Mammary epithelial cell (primary cell): ENCODE measurements at regions not wholly inside any gene's neighbourhood (a gene's known extent, or its start where the extent isn't known, plus 50 kb on each side); places are given as distances from the start of the nearest gene placed in this dataset.

Experiments
- EZH2 ChIP-seq: IDR thresholded peaks from 2 replicates; pipeline ENCODE4 v1.6.1; 2012; ENCODE audit warnings: low read length, inconsistent platforms, borderline replicate concordance
- TF ChIP-seq, protein P1 (sequence below), 2 donors: IDR thresholded peaks in 1 of 2; conservative IDR thresholded peaks in 1 of 2; 2 replicates each; pipeline ENCODE4 v1.5.1; 2011 to 2012; ENCODE audit warnings: inconsistent platforms in 2 of 2, low read length in 2 of 2, mild to moderate bottlenecking in 2 of 2, control low read depth in 1 of 2, low read depth in 1 of 2; ENCODE audit not compliant: insufficient read depth in 1 of 2; ENCODE audit errors: extremely low read depth in 1 of 2

DNA sequence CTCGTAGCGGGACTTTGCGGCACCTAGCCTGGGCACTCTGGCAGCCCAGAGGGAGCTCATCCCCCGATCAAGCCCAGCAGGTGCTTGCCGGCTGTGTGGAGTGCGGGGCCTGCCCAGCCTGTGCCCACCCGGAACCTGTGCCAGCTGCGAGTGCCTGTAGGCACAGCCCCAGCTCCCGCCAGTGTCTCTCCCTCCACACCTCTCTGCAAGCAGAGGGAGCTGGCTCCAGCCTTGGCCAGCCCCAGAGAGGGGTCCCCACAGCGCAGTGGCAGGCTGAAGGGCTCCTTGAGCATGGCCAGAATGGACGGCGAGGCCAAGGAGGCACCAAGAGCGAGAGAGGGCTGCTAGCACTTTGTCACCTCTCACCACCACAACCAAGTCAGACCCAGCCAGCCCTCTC lies 55.5 kb upstream of the C1QTNF9B start:
- no peak for TF ChIP-seq EZH2
- TF ChIP-seq, protein P1, sequence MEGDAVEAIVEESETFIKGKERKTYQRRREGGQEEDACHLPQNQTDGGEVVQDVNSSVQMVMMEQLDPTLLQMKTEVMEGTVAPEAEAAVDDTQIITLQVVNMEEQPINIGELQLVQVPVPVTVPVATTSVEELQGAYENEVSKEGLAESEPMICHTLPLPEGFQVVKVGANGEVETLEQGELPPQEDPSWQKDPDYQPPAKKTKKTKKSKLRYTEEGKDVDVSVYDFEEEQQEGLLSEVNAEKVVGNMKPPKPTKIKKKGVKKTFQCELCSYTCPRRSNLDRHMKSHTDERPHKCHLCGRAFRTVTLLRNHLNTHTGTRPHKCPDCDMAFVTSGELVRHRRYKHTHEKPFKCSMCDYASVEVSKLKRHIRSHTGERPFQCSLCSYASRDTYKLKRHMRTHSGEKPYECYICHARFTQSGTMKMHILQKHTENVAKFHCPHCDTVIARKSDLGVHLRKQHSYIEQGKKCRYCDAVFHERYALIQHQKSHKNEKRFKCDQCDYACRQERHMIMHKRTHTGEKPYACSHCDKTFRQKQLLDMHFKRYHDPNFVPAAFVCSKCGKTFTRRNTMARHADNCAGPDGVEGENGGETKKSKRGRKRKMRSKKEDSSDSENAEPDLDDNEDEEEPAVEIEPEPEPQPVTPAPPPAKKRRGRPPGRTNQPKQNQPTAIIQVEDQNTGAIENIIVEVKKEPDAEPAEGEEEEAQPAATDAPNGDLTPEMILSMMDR (conservative IDR thresholded peaks at IDR 0.05 in 1 of 2, IDR thresholded peaks at IDR 0.05 in 1 of 2; ENCODE audit: extremely low read depth in 1 of 2, insufficient read depth in 1 of 2, low read depth in 1 of 2, low read length in 2 of 2): no peak
